Activated B cell treated with CpG ODN at 0.5 μM for 24 hours (primary cell): ENCODE measurements at regions not wholly inside any gene's neighbourhood (a gene's known extent, or its start where the extent isn't known, plus 50 kb on each side); places are given as distances from the start of the nearest gene placed in this dataset.

Experiments used
- ATAC-seq: fragments of 200-7000 bp; cut with Tn5 transposase; one replicate; pipeline ENCODE4 v1.10.0; 2021; ENCODE audit warnings: low read depth, mild to moderate bottlenecking, moderate library complexity
- CTCF ChIA-PET: fragments of 350-600 bp; sonication (Branson Sonifier 250); formaldehyde crosslinking; loops from one replicate; lab custom pipeline; 2021; ENCODE audit warnings: antibody characterized with exemption; lab: Charles Lee
- POLR2A ChIA-PET: fragments of 350-600 bp; sonication (Branson Sonifier 250); formaldehyde crosslinking; loops from one replicate; lab custom pipeline; 2021; ENCODE audit warnings: antibody characterized with exemption; lab: Charles Lee
- DNase-seq: peaks from one replicate; pipeline ENCODE4 v3.0.0; 2022
- H3K27ac Mint-ChIP-seq: one replicate; pipeline ENCODE4 v1.8.0; 2020; ENCODE audit warnings: mixed read lengths
- H3K27me3 Mint-ChIP-seq: one replicate; pipeline ENCODE4 v1.8.0; 2021; ENCODE audit warnings: mixed read lengths
- H3K36me3 Mint-ChIP-seq: one replicate; pipeline ENCODE4 v1.8.0; 2021; ENCODE audit warnings: low read depth, mixed read lengths
- H3K4me1 Mint-ChIP-seq: one replicate; pipeline ENCODE4 v1.8.0; 2021; ENCODE audit warnings: mixed read lengths
- H3K4me3 Mint-ChIP-seq: one replicate; pipeline ENCODE4 v1.8.0; 2020; ENCODE audit warnings: mild to moderate bottlenecking, mixed read lengths
- H3K9me3 Mint-ChIP-seq: one replicate; pipeline ENCODE4 v1.8.0; 2020; ENCODE audit warnings: mixed read lengths
- CTCF ChIP-seq: fragments of 200-600 bp; IDR thresholded peaks from one replicate; pipeline ENCODE4 v1.8.0; 2022; ENCODE audit warnings: antibody characterized with exemption, mild to moderate bottlenecking
- intact Hi-C: fragments of 100-400 bp; cut with micrococcal nuclease; formaldehyde crosslinking; loops from one replicate; pipeline ENCODE4 v1.15.1; 2024

GRCh38 chr17:78290721-78291120, 59.3 kb downstream of the TMEM235 start:
- Mint-ChIP-seq H3K27ac (no peak overlapping the region), H3K36me3 (no peaks in the 10 kb centered on the region), H3K4me1 (peaks cover 3% of the 10 kb centered on the region), H3K9me3 (no peaks in the 10 kb centered on the region), H3K27me3 (no peaks in the 10 kb centered on the region), H3K4me3 (no peak overlapping the region)
- no peak for TF ChIP-seq CTCF
- CTCF ChIA-PET: interaction anchor here (0.9 to 4.4 kb wide), 4 partner anchors 68 to 131 kb away, joined by 3 to 41 read pairs (median 3); no protein-coding TSS in a partner anchor
- DNase-seq (no peak), ATAC-seq (no peak)
- intact Hi-C loops: no loop called here
- POLR2A ChIA-PET: interaction anchor here (0.6 to 1.1 kb wide), 4 partner anchors 23 to 131 kb away, joined by 3 to 4 read pairs (median 3); no protein-coding TSS in a partner anchor
